ENCODE measurements at regions not wholly inside any gene's neighbourhood (a gene's known extent, or its start where the extent isn't known, plus 50 kb on each side); places are given as distances from the start of the nearest gene placed in this dataset.

GRCh38 chr2:223251656-223252229 is 199.8 kb downstream of the KCNE4 start:
- Mint-ChIP-seq H3K9me3 (peaks cover 6% of the 10 kb centered on the region), H3K27me3 (no peaks in the 10 kb centered on the region), H3K36me3 (ENCODE audit: low read depth) (no peaks in the 10 kb centered on the region), H3K4me3 (no peak overlapping the region), H3K27ac (no peak overlapping the region), H3K4me1 (ENCODE audit: low read depth) (no peaks in the 10 kb centered on the region)
- DNase-seq (no peak), ATAC-seq (ENCODE audit: poor library complexity) (no peak)
- H3K27me3 ChIP-seq (ENCODE audit: control insufficient read depth in 1 of 2, insufficient read depth in 2 of 2, low read length in 2 of 2), result no peaks in the 10 kb centered on the region
- no peaks in the 10 kb centered on the region for H3K9me3 ChIP-seq (ENCODE audit: control insufficient read depth in 1 of 2, insufficient read depth in 1 of 2, low read length in 2 of 2)
- H3K4me3 ChIP-seq (ENCODE audit: low read length), result no peak overlapping the region
- ChIA-PET POLR2A (no interaction called here), CTCF (no interaction called here)
- intact Hi-C loops (cut with DNase I, micrococcal nuclease), result no loop called here
- H3K27ac ChIP-seq (ENCODE audit: low read depth in 1 of 2, low read length in 2 of 2), result no peak overlapping the region
- TF ChIP-seq, protein P1, sequence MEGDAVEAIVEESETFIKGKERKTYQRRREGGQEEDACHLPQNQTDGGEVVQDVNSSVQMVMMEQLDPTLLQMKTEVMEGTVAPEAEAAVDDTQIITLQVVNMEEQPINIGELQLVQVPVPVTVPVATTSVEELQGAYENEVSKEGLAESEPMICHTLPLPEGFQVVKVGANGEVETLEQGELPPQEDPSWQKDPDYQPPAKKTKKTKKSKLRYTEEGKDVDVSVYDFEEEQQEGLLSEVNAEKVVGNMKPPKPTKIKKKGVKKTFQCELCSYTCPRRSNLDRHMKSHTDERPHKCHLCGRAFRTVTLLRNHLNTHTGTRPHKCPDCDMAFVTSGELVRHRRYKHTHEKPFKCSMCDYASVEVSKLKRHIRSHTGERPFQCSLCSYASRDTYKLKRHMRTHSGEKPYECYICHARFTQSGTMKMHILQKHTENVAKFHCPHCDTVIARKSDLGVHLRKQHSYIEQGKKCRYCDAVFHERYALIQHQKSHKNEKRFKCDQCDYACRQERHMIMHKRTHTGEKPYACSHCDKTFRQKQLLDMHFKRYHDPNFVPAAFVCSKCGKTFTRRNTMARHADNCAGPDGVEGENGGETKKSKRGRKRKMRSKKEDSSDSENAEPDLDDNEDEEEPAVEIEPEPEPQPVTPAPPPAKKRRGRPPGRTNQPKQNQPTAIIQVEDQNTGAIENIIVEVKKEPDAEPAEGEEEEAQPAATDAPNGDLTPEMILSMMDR (IDR thresholded peaks at IDR 0.05), result no peak
- H3K4me1 ChIP-seq (ENCODE audit: insufficient read depth, low read length), result no peaks in the 10 kb centered on the region
- H3K36me3 ChIP-seq (ENCODE audit: insufficient read depth, low read length), result no peaks in the 10 kb centered on the region

DNA sequence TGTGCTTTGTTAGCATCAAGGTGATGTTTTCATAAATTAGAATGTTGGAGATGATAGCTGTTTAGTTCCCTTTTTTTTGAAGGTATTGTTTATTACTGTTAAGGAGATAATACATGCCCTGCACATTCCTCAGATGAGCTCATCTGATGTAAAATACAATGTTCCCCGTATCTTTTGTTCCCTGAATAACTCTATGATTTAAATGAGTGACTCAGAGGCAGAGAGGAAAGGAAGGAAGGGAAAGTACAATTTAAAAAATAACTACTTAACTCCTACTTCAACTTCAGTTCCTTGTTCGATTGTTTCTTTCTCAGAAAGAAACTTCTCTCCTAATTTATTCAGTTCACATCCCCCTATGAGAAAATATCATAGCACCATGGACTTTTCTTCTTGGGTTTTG is 208.7 kb downstream of the KCNE4 start:
- Mint-ChIP-seq H3K36me3 (ENCODE audit: low read depth) (no peaks in the 10 kb centered on the region), H3K9me3 (peaks cover 5% of the 10 kb centered on the region), H3K4me1 (ENCODE audit: low read depth) (no peaks in the 10 kb centered on the region), H3K4me3 (no peak overlapping the region), H3K27ac (no peak overlapping the region), H3K27me3 (no peaks in the 10 kb centered on the region)
- ATAC-seq (ENCODE audit: poor library complexity) (no peak), DNase-seq (no peak)
- no peaks in the 10 kb centered on the region for H3K27me3 ChIP-seq (ENCODE audit: control insufficient read depth in 1 of 2, insufficient read depth in 2 of 2, low read length in 2 of 2)
- CTCF ChIA-PET, result no interaction called here
- no peak overlapping the region for H3K4me3 ChIP-seq (ENCODE audit: low read length)
- H3K36me3 ChIP-seq (ENCODE audit: insufficient read depth, low read length), result no peaks in the 10 kb centered on the region
- H3K27ac ChIP-seq (ENCODE audit: low read depth in 1 of 2, low read length in 2 of 2), result no peak overlapping the region
- TF ChIP-seq, protein P1 (IDR thresholded peaks at IDR 0.05), result no peak
- intact Hi-C loops (cut with DNase I, micrococcal nuclease), result no loop called here
- POLR2A ChIA-PET, result no interaction called here
- H3K9me3 ChIP-seq (ENCODE audit: control insufficient read depth in 1 of 2, insufficient read depth in 1 of 2, low read length in 2 of 2), result no peaks in the 10 kb centered on the region
- no peaks in the 10 kb centered on the region for H3K4me1 ChIP-seq (ENCODE audit: insufficient read depth, low read length)

- no peaks in the 10 kb centered on the region for H3K27me3 Mint-ChIP-seq
- H3K4me1 ChIP-seq (ENCODE audit: insufficient read depth, low read length), result no peaks in the 10 kb centered on the region
- no peak for ATAC-seq (ENCODE audit: poor library complexity)
- no peaks in the 10 kb centered on the region for H3K9me3 ChIP-seq (ENCODE audit: control insufficient read depth in 1 of 2, insufficient read depth in 1 of 2, low read length in 2 of 2)
- H3K27me3 ChIP-seq (ENCODE audit: control insufficient read depth in 1 of 2, insufficient read depth in 2 of 2, low read length in 2 of 2), result no peaks in the 10 kb centered on the region
- no peak for DNase-seq
- H3K9me3 Mint-ChIP-seq, result peaks cover 1% of the 10 kb centered on the region
- TF ChIP-seq, protein P1 (IDR thresholded peaks at IDR 0.05), result no peak
- ChIA-PET POLR2A (no interaction called here), CTCF (no interaction called here)
- intact Hi-C loops (cut with DNase I, micrococcal nuclease), result no loop called here
- no peak overlapping the region for H3K4me3 Mint-ChIP-seq
- no peaks in the 10 kb centered on the region for H3K4me1 Mint-ChIP-seq (ENCODE audit: low read depth)
- H3K4me3 ChIP-seq (ENCODE audit: low read length), result no peak overlapping the region
- no peaks in the 10 kb centered on the region for H3K36me3 ChIP-seq (ENCODE audit: insufficient read depth, low read length)
- no peaks in the 10 kb centered on the region for H3K36me3 Mint-ChIP-seq (ENCODE audit: low read depth)
- no peak overlapping the region for H3K27ac Mint-ChIP-seq
- no peak overlapping the region for H3K27ac ChIP-seq (ENCODE audit: low read depth in 1 of 2, low read length in 2 of 2)
These were observed 211.0 kb downstream of the KCNE4 start for GRCh38 chr2:223262946-223263345.

Data from CD4-positive, alpha-beta T cell (primary cell).